ENCODE measurements at regions not wholly inside any gene's neighbourhood (a gene's known extent, or its start where the extent isn't known, plus 50 kb on each side); places are given as distances from the start of the nearest gene placed in this dataset.
A peak's percentile ranks its signal among the peaks of the same experiment; 100 is the strongest.

GRCh38 chr4:181431006-181431405 lies 812.2 kb upstream of the TENM3 start:
- DNase-seq, result no peak

- no peak for DNase-seq
These were observed 811.5 kb upstream of the TENM3 start for GRCh38 chr4:181431661-181432060.

DNA sequence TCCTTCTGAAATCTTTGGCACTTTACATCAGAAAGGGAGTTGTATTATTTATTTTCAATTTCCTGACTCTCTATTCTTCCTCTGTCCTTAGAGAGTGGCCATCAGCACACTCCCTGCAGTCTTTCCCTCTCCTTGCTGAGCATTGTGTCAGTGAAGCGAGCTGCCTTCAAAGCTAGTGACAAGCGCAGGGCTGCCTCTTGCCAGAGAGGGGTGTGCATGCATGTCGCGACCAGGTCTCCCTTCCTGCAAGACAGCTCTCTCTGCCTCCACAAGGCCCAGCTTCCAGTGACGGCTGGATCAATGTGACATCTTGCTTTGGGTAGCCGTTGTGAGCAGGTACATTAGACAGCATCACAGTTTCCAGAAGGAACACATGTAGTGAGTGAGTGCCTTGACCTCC lies 810.9 kb upstream of the TENM3 start:
- DNase-seq, result no peak

DNA sequence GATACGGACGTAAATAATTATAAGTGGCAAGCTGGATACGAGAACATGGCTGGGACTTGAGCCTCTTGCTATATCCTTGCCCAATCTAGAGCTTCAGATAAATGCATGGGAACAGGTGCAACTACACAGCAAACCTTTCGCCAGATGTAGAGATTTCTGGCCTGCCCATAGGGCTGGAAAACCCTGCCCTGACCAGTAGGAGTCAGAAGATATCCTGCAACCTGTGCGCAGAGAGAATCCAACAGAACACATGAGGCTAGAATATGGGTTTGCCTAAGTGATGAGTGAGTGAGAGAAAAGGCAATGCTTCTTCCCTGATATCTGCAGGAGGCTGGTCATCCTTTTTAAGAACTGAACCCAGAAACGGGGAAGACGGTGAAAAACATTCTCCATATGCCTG lies 805.3 kb upstream of the TENM3 start:
- DNase-seq, result no peak

DNA sequence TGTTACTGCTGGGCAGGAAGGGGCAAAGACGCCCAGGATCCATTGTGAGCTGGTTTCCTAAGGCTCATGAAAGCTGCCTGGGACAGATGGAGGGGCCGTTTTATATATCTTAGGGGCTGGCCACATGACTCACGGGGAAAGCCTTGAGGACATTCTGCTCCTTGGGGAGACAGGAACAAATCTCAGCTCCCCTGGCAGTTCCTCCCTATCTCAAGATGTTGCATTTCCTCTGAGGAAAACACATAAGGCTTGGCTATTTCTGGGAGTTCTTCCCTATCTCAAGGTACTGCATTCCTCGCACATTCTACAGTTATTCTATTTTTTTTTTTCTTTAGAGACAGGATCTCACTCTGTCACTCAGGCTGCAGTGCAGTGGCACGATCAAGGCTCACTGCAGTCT lies 804.6 kb upstream of the TENM3 start:
- DNase-seq, result no peak

DNA sequence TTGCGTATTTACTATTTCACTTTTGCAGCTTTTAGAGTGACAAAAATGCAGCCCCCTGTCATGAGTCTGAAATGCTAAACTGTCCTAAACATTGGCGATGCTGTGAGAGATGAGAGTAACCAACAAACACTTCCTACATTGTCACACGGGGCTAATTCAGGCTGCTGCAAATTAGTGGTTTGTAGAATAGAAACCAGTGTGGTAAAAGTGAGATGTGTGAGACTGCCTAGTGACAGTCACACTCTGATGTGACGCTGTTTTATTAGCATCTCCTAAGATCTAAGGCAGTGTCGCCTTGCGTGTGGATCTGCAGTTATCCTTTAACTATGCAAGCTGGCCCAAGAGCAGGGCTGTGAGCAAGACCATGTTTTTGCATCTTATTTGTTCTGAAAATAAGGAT lies 800.2 kb upstream of the TENM3 start:
- DNase-seq, result no peak

DNA sequence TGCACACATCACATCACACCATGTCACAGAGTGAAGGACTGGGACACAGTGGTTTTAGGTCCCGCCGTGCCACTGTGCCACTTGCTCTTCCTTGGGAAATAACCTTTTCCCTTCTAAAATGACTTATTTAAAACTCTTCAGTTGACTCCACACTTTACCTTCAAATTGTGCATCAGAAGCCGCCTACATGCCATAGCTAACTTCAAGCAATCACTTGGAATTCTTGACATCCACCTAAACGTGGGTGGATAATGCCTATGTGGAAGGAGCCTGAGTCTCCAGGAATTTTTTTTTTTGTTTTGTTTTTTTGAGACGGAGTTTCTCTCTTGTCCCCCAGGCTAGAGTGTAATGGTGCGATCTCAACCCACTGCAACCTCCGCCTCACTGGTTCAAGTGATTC lies 777.4 kb upstream of the TENM3 start:
- no peak for DNase-seq

GRCh38 chr4:181468451-181468850 lies 774.8 kb upstream of the TENM3 start:
- no peak for DNase-seq

- no peak for DNase-seq
These were observed 772.9 kb upstream of the TENM3 start for GRCh38 chr4:181470306-181470705.

DNA sequence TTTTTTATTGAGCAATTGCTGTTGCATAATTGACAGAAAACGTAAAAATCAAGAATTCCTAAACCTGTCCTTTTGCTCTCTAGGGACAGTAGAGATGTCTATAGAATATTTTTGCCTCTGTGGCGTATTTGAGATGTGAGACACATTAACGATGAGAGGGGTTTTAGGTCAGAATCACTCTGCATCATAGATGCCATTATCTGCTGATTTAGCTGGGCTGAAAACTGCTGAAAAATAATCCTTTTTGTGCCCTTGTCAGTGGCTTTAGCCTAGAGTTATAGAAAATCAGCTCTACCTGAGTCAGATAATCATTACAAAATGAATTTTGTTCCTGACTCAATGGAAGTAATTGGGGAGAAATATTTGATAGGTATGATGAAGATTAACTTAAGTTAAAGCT lies 767.8 kb upstream of the TENM3 start:
- DNase-seq, result no peak

DNA sequence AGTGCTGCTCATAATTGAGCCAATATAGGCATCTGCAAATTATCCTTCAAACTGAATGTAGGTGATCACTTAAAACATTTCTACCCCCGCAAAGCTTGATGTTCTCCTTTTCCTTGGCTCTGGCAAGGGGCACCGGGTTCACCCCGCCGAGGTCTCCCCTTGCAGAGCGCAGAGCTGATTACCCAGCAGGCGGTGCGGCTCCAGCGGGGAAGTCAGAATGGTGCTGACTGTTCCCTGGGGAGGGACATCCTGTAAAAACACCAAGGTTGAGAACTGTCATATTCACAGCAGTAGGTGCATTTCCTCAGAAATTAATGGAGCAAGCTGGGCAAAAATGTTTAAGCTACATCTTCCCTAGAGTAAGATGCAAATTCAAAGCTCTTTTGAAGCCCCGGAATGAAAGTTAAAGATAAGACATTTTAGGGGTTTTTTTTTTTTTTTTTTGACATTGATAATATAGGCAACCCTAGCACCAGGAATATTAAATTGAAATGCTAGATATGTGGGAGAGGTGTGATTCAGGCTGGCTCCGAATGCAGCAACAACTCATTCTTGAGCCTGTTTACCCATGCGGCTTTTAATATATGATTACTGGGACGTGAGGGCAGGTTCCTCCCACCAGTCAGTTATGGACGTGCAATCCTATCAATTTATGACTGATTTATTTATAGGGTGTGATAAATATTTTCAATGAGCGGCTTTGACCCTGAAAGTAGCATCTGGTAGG lies 767.3 kb upstream of the TENM3 start:
- no peak for DNase-seq

GRCh38 chr4:181476508-181476890 lies 766.7 kb upstream of the TENM3 start:
- no peak for DNase-seq

GRCh38 chr4:181477591-181477990 lies 765.6 kb upstream of the TENM3 start:
- DNase-seq, result no peak

- no peak for DNase-seq
These were observed 764.5 kb upstream of the TENM3 start for GRCh38 chr4:181478656-181479055.

DNA sequence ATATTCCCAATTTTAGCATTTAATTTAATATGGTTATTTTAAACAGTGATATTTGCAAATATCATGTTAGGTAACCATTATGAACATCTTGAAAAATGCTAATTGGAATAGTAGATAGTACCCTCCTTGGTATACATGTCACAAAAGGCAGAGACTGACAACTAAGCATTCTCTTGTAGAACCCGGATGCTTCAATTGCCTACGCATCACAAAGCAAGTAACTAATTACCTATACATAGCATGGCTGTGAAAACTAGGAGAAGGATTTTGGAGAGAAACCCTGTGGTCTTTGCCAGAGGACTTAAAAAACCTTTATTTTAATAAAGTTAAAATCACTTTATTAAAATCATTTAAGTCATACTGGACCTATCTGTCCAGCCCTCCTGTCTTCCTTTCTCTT lies 764.1 kb upstream of the TENM3 start:
- DNase-seq, result no peak

- no peak for DNase-seq
These were observed 758.8 kb upstream of the TENM3 start for GRCh38 chr4:181484396-181484795.

GRCh38 chr4:181488926-181489325 lies 754.3 kb upstream of the TENM3 start:
- DNase-seq, result no peak

- no peak for DNase-seq
These were observed 745.1 kb upstream of the TENM3 start for GRCh38 chr4:181498148-181498547.

DNA sequence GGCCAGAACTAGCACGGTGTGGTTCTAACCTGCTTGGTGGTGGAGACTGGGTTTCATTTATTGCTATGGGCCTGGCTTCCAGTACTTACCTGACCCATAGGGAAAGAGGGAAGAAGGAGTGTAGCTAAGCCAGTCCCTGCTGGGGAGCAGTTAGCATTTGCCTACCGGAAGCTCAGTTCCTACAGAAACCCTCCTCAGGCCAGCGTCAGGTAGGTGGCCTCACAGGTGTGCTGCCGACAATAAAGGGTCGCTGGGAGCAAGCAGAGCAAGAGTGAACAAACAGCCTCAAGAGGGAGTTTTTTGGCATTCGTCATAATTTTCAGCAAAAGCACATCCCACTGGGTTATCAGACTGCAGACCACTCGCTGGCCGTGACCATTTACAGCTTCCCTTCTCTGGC lies 740.6 kb upstream of the TENM3 start:
- no peak for DNase-seq

DNA sequence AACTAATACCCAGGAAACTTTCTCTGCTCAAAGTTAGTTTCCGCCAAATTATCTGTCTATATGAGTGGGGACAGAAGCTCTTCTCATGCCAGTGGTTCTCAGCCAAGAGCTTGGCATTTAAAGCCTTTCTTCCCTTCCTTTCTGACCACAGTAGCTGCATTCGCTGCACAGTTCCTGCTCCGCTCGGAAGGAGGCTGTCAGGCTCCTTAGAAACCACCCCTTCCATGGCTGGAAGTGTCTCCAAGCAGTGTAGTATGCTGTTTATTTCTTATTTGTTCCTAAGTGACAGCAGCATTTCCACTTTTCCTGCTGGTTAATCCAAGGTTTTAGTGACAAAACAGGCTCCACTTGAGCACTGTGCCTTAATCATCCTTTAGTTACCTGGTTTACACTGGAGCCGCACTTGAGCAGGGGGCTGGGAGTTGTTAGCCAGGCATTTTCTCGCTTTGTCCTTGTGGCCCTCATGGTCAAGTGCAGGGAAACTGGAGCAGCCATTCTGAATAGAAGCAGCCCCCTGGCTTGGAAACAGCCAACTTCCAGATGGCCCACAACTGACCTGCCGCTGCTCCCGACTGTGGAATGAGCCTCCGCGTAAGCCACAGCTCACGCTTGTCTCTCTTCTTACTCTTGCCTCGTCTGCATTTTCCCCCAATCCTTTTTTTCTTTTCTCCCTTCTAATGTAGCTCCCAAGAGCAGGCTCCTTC lies 739.4 kb upstream of the TENM3 start:
- peak; percentile 21 for DNase-seq

GRCh38 chr4:181504924-181505323 lies 738.3 kb upstream of the TENM3 start:
- peak; percentile 37 for DNase-seq

DNA sequence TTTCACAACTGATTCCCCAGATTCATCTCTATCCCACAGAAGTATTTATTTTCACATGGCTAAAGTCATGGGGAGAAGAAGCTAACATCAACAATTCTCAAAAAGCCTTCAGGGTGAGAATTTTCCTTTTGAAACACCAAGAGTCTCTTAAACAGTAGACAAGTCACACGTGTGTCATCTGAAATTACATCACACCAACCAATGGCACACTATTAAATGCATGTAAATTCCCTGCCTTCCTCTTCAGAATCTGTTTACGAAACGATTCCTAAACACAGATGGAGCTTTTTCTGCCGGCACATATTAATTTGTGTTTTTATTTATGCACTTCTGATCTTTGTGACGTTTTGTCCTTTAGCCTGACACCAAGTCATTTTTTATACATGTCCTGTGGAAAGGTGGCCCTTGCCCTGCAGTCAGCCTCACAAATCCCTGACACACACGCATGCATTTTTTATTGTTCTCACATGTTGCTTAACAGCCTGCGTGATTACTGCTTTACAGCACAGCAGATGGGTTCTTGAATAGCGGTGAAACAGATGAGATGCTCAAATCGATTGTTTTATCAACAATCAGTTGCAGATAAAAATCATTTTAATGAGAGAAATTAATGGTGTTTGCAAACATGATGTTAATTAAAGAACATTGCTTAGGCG lies 735.9 kb upstream of the TENM3 start:
- DNase-seq, result no peak

- DNase-seq, result no peak
These were observed 735.3 kb upstream of the TENM3 start for GRCh38 chr4:181507938-181508337.

GRCh38 chr4:181508601-181509000 lies 734.6 kb upstream of the TENM3 start:
- no peak for DNase-seq

All from DMS79 (cell line).